HCT116 (cell line): ENCODE measurements at regions not wholly inside any gene's neighbourhood (a gene's known extent, or its start where the extent isn't known, plus 50 kb on each side); places are given as distances from the start of the nearest gene placed in this dataset.

Experiments
- CEBPB ChIP-seq: IDR thresholded peaks from 2 replicates; pipeline ENCODE4 v1.6.1; 2012; ENCODE audit warnings: low read depth
- EGR1 ChIP-seq: IDR thresholded peaks from 2 replicates; pipeline ENCODE4 v1.6.1; 2012; ENCODE audit warnings: low read depth
- ELF1 ChIP-seq: IDR thresholded peaks from 2 replicates; pipeline ENCODE4 v1.6.1; 2012; ENCODE audit warnings: low read depth, borderline replicate concordance
- EZH2 ChIP-seq: fragments of 200-600 bp; sonication (generic); IDR thresholded peaks from 2 replicates; pipeline ENCODE4 v1.6.1; 2017; ENCODE audit warnings: antibody characterized with exemption, mixed run types
- EZH2phosphoT487 ChIP-seq: fragments of 200-600 bp; IDR thresholded peaks from 2 replicates; pipeline ENCODE4 v1.6.1; 2018; ENCODE audit warnings: antibody characterized with exemption, borderline replicate concordance
- POLR2A ChIP-seq: IDR thresholded peaks from 2 replicates; pipeline ENCODE4 v1.7.0; 2011; ENCODE audit warnings: borderline replicate concordance; ENCODE audit not compliant: insufficient read depth, insufficient read length; ENCODE audit errors: extremely low read depth
- RAD21 ChIP-seq: IDR thresholded peaks from 2 replicates; pipeline ENCODE4 v1.6.1; 2012; ENCODE audit warnings: low read depth, mild to moderate bottlenecking
- REST ChIP-seq: IDR thresholded peaks from 2 replicates; pipeline ENCODE4 v1.6.1; 2012; ENCODE audit warnings: low read depth
- SIN3A ChIP-seq: IDR thresholded peaks from 2 replicates; pipeline ENCODE4 v1.6.1; 2012; ENCODE audit warnings: low read depth
- SP1 ChIP-seq: IDR thresholded peaks from 2 replicates; pipeline ENCODE4 v1.6.1; 2012; ENCODE audit warnings: low read depth
- TCF7L2 ChIP-seq: IDR thresholded peaks from 2 replicates; pipeline ENCODE4 v1.7.0; 2011; ENCODE audit warnings: borderline replicate concordance, inconsistent platforms; ENCODE audit not compliant: insufficient read depth, insufficient read length; ENCODE audit errors: extremely low read depth
- YY1 ChIP-seq: IDR thresholded peaks from 2 replicates; pipeline ENCODE4 v1.6.1; 2011; ENCODE audit warnings: low read length, low read depth, moderate library complexity, mild to moderate bottlenecking; ENCODE audit not compliant: insufficient replicate concordance; ENCODE audit errors: extremely low read depth
- TF ChIP-seq, protein P1 (sequence below), 3 experiments: fragments of 200-600 bp in 1 of 3; sonication (generic) in 1 of 3; IDR thresholded peaks in 2 of 3; conservative IDR thresholded peaks in 1 of 3; 2 replicates each; pipeline ENCODE4 v1.5.1; 2012 to 2017; ENCODE audit warnings: low read depth in 2 of 3, low read length in 2 of 3, antibody characterized with exemption in 1 of 3, borderline replicate concordance in 1 of 3, control low read depth in 1 of 3, mild to moderate bottlenecking in 1 of 3, mixed read lengths in 1 of 3, mixed run types in 1 of 3, moderate library complexity in 1 of 3; ENCODE audit not compliant: insufficient read depth in 1 of 3
- TF ChIP-seq, protein P2 (sequence below): IDR thresholded peaks from 2 replicates; pipeline ENCODE4 v1.6.1; 2012

DNA sequence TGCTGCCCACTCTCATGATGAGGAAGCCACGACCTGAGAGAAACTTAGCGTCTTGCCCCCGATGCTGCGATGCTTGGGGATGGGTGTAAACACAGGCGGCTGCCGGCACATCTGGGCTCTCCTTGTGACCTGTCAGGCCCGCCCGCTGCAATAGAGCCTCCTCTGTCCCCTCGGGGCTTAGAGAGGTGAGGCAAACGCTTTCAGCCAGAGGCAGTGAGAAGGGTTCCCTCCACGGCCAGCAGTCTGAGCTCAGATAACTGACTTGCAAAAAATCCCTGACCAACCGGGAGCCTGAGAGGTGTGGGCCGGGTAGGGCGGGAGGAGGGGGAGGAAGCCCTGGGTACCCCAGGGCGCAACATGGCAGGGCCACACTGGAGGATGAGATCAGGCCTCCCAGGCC lies 260.6 kb downstream of the C16orf95 start:
- no peak for TF ChIP-seq EZH2
- TF ChIP-seq, protein P1, sequence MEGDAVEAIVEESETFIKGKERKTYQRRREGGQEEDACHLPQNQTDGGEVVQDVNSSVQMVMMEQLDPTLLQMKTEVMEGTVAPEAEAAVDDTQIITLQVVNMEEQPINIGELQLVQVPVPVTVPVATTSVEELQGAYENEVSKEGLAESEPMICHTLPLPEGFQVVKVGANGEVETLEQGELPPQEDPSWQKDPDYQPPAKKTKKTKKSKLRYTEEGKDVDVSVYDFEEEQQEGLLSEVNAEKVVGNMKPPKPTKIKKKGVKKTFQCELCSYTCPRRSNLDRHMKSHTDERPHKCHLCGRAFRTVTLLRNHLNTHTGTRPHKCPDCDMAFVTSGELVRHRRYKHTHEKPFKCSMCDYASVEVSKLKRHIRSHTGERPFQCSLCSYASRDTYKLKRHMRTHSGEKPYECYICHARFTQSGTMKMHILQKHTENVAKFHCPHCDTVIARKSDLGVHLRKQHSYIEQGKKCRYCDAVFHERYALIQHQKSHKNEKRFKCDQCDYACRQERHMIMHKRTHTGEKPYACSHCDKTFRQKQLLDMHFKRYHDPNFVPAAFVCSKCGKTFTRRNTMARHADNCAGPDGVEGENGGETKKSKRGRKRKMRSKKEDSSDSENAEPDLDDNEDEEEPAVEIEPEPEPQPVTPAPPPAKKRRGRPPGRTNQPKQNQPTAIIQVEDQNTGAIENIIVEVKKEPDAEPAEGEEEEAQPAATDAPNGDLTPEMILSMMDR (IDR thresholded peaks at IDR 0.05 in 2 of 3, conservative IDR thresholded peaks at IDR 0.05 in 1 of 3; ENCODE audit: borderline replicate concordance in 1 of 3, insufficient read depth in 1 of 3, low read depth in 2 of 3, low read length in 2 of 3) = no peak
- no peak for TF ChIP-seq REST
- no peak for TF ChIP-seq POLR2A
- no peak for TF ChIP-seq CEBPB
- TF ChIP-seq EZH2phosphoT487 = no peak
- TF ChIP-seq, protein P2, sequence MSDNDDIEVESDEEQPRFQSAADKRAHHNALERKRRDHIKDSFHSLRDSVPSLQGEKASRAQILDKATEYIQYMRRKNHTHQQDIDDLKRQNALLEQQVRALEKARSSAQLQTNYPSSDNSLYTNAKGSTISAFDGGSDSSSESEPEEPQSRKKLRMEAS = no peak
- TF ChIP-seq SIN3A = no peak
- no peak for TF ChIP-seq RAD21
- TF ChIP-seq TCF7L2 = no peak
- TF ChIP-seq SP1 = no peak
- no peak for TF ChIP-seq ELF1
- TF ChIP-seq EGR1 = no peak
- TF ChIP-seq YY1 = no peak
